SU-DHL-6 (cell line): ENCODE measurements at regions not wholly inside any gene's neighbourhood (a gene's known extent, or its start where the extent isn't known, plus 50 kb on each side); places are given as distances from the start of the nearest gene placed in this dataset.
"Not testable (repeated sequence)": the region's sequence is repeated elsewhere in the genome, so short reads cannot be mapped to it uniquely, and the experiment has no call there.

Source experiments
- H2AFZ ChIP-seq: fragments of 200-600 bp; sonication (generic); 2 replicates; pipeline ENCODE4 v1.6.1; 2014; ENCODE audit warnings: low read depth, mild to moderate bottlenecking, moderate library complexity, mixed read lengths, antibody characterized with exemption, low read length; ENCODE audit not compliant: severe bottlenecking
- H3F3A ChIP-seq: fragments of 200-600 bp; shearing (Covaris generic); 2 replicates; pipeline ENCODE4 v1.6.0; 2016; ENCODE audit warnings: antibody characterized with exemption, mild to moderate bottlenecking; ENCODE audit not compliant: insufficient read depth
- H3K27ac ChIP-seq: fragments of 200-600 bp; sonication (generic); 2 replicates; pipeline ENCODE4 v1.5.1; 2016; ENCODE audit warnings: low read depth, mild to moderate bottlenecking, low read length, moderate library complexity, mixed read lengths
- H3K27me3 ChIP-seq: fragments of 200-600 bp; sonication (generic), shearing (Covaris generic); 2 replicates; pipeline ENCODE4 v1.6.0; 2014; ENCODE audit warnings: mild to moderate bottlenecking, low read length
- H3K36me3 ChIP-seq: fragments of 200-600 bp; sonication (generic); 2 replicates; pipeline ENCODE4 v1.6.1; 2014; ENCODE audit warnings: mild to moderate bottlenecking, low read length, mixed read lengths
- H3K4me2 ChIP-seq: fragments of 300-600, 200-600 bp; shearing (Covaris generic), sonication (generic); 2 replicates; pipeline ENCODE4 v1.6.0; 2014; ENCODE audit warnings: low read length, low read depth, mild to moderate bottlenecking; ENCODE audit not compliant: poor library complexity, severe bottlenecking
- H3K4me3 ChIP-seq: fragments of 200-600 bp; sonication (generic); 2 replicates; pipeline ENCODE4 v1.5.1; 2014; ENCODE audit warnings: antibody characterized with exemption, low read length, mild to moderate bottlenecking, mixed read lengths; ENCODE audit not compliant: insufficient read depth, poor library complexity, severe bottlenecking
- H3K79me2 ChIP-seq: fragments of 200-600 bp; sonication (generic); 2 replicates; pipeline ENCODE4 v1.6.1; 2014; ENCODE audit warnings: mild to moderate bottlenecking, low read length, moderate library complexity; ENCODE audit not compliant: insufficient read depth
- H3K9ac ChIP-seq: fragments of 200-600 bp; sonication (generic); 2 replicates; pipeline ENCODE4 v1.7.0; 2014; ENCODE audit warnings: mild to moderate bottlenecking, low read length
- H3K9me2 ChIP-seq: fragments of 200-600 bp; sonication (generic); replicated peaks from 2 replicates; pipeline ENCODE4 v1.6.1; 2014; ENCODE audit warnings: low read length; ENCODE audit not compliant: insufficient read depth
- H3K9me3 ChIP-seq: fragments of 200-600 bp; sonication (generic); 2 replicates; pipeline ENCODE4 v1.6.1; 2014; ENCODE audit warnings: low read length, mixed read lengths; ENCODE audit not compliant: insufficient read depth
- H4K20me1 ChIP-seq: fragments of 200-600 bp; sonication (generic); 2 replicates; pipeline ENCODE4 v1.6.1; 2014; ENCODE audit warnings: low read depth, mild to moderate bottlenecking, antibody characterized with exemption, low read length, moderate library complexity, mixed read lengths
- CTCF ChIP-seq: fragments of 200-600 bp; sonication (generic); IDR thresholded peaks from one replicate; pipeline ENCODE4 v1.5.1; 2017; ENCODE audit warnings: antibody characterized with exemption, mild to moderate bottlenecking, low read length, moderate library complexity; ENCODE audit not compliant: insufficient read depth, poor library complexity, severe bottlenecking
- EZH2phosphoT487 ChIP-seq: fragments of 200-600 bp; sonication (generic), shearing (Covaris generic); conservative IDR thresholded peaks from 2 replicates; pipeline ENCODE4 v1.6.1; 2018; ENCODE audit warnings: mild to moderate bottlenecking, antibody characterized with exemption, low read length, moderate library complexity, mixed read lengths

- Histone ChIP-seq H2AFZ (no peak overlapping the region), H3K4me3 (no peak overlapping the region), H4K20me1 (no peaks in the 10 kb centered on the region), H3K27ac (no peak overlapping the region), H3F3A (no peaks in the 10 kb centered on the region), H3K4me2 (no peak overlapping the region), H3K36me3 (no peaks in the 10 kb centered on the region), H3K9me3 (no peaks in the 10 kb centered on the region), H3K9me2 (no peaks in the 10 kb centered on the region), H3K9ac (no peak overlapping the region), H3K27me3 (no peaks in the 10 kb centered on the region), H3K79me2 (no peaks in the 10 kb centered on the region)
- TF ChIP-seq CTCF (no peak), EZH2phosphoT487 (no peak)
These were observed 173.3 kb downstream of the FAM76B start for GRCh38 chr11:95616256-95616804.

GRCh38 chr11:95611827-95612226, 177.8 kb downstream of the FAM76B start:
- no peaks in the 10 kb centered on the region for H4K20me1 ChIP-seq

GRCh38 chr11:95610185-95610584, 179.4 kb downstream of the FAM76B start:
- not testable (repeated sequence) for H3K4me2 ChIP-seq, H3K27ac ChIP-seq, H3K36me3 ChIP-seq, H2AFZ ChIP-seq, H3K9ac ChIP-seq, H3K4me3 ChIP-seq, H3K79me2 ChIP-seq, H3F3A ChIP-seq, H4K20me1 ChIP-seq, H3K9me3 ChIP-seq, H3K27me3 ChIP-seq, H3K9me2 ChIP-seq

More at GRCh38 chr11:95611827-95612226, 177.8 kb downstream of the FAM76B start:
- no peak overlapping the region for H3K9ac ChIP-seq
- H3K36me3 ChIP-seq, result no peaks in the 10 kb centered on the region
- H3K4me3 ChIP-seq, result no peak overlapping the region
- no peaks in the 10 kb centered on the region for H3K27me3 ChIP-seq
- no peak overlapping the region for H2AFZ ChIP-seq
- H3K9me3 ChIP-seq, result no peaks in the 10 kb centered on the region
- no peak overlapping the region for H3K4me2 ChIP-seq
- no peak for TF ChIP-seq EZH2phosphoT487
- TF ChIP-seq CTCF, result no peak
- H3K9me2 ChIP-seq, result no peaks in the 10 kb centered on the region
- no peak overlapping the region for H3K27ac ChIP-seq
- no peaks in the 10 kb centered on the region for H3K79me2 ChIP-seq
- H3F3A ChIP-seq, result no peaks in the 10 kb centered on the region

GRCh38 chr11:95608093-95608492, 181.5 kb downstream of the FAM76B start:
- no peak overlapping the region for H3K4me2 ChIP-seq
- no peak overlapping the region for H3K9ac ChIP-seq
- no peaks in the 10 kb centered on the region for H3F3A ChIP-seq
- H2AFZ ChIP-seq, result no peak overlapping the region
- no peaks in the 10 kb centered on the region for H3K9me2 ChIP-seq
- H3K36me3 ChIP-seq, result no peaks in the 10 kb centered on the region
- no peak overlapping the region for H3K27ac ChIP-seq
- H3K27me3 ChIP-seq, result no peaks in the 10 kb centered on the region
- no peaks in the 10 kb centered on the region for H3K79me2 ChIP-seq
- H4K20me1 ChIP-seq, result no peaks in the 10 kb centered on the region
- no peak overlapping the region for H3K4me3 ChIP-seq
- no peaks in the 10 kb centered on the region for H3K9me3 ChIP-seq
- TF ChIP-seq CTCF (no peak), EZH2phosphoT487 (no peak)
